Kidney (tissue), 13 donors: ENCODE measurements at regions not wholly inside any gene's neighbourhood (a gene's known extent, or its start where the extent isn't known, plus 50 kb on each side); places are given as distances from the start of the nearest gene placed in this dataset.

Experiments
- DNase-seq, 5 donors: peaks; one replicate each; pipeline ENCODE4 v3.0.0-alpha.2; 2013 to 2020
- FAIRE-seq: peaks from 2 replicates; lab custom pipeline; 2012; peaks lifted over from hg19 to GRCh38; lab: Jason Lieb, UNC
- H3K27ac ChIP-seq, 2 donors: one replicate each; pipeline ENCODE4 v1.7.0; 2013; ENCODE audit warnings: low read depth in 2 of 2, low read length in 2 of 2, inconsistent platforms in 1 of 2
- H3K27me3 ChIP-seq: one replicate; pipeline ENCODE4 v1.7.1; 2013; ENCODE audit warnings: low read length, inconsistent platforms; ENCODE audit not compliant: control insufficient read depth, insufficient read depth
- H3K36me3 ChIP-seq, 3 donors: one replicate each; pipeline versions ENCODE4 v1.7.0 to v1.7.1; 2013; ENCODE audit warnings: low read length in 3 of 3, control low read depth in 1 of 3, inconsistent platforms in 1 of 3; ENCODE audit not compliant: insufficient read depth in 3 of 3, control insufficient read depth in 2 of 3
- H3K4me1 ChIP-seq, 3 donors: one replicate each; pipeline versions ENCODE4 v1.7.0 to v1.7.1; 2013; ENCODE audit warnings: low read length in 3 of 3, inconsistent platforms in 1 of 3, low read depth in 1 of 3; ENCODE audit not compliant: control insufficient read depth in 2 of 3, insufficient read depth in 2 of 3
- H3K4me3 ChIP-seq, 3 donors: one replicate each; pipeline versions ENCODE4 v1.7.0 to v1.8.1; 2013; ENCODE audit warnings: low read length in 3 of 3, control low read depth in 1 of 3, inconsistent platforms in 1 of 3
- H3K9ac ChIP-seq, 3 donors: one replicate each; pipeline versions ENCODE4 v1.7.0 to v1.7.1; 2013; ENCODE audit warnings: low read length in 3 of 3, control low read depth in 1 of 3, inconsistent platforms in 1 of 3
- H3K9me3 ChIP-seq, 3 donors: one replicate each; pipeline versions ENCODE4 v1.7.0 to v1.7.1; 2013; ENCODE audit warnings: low read length in 3 of 3, control low read depth in 1 of 3, inconsistent platforms in 1 of 3; ENCODE audit not compliant: control insufficient read depth in 2 of 3, insufficient read depth in 1 of 3
- CTCF ChIP-seq: IDR thresholded peaks from 3 replicates; pipeline ENCODE4 v1.5.1; 2012; ENCODE audit warnings: mild to moderate bottlenecking, moderate library complexity, borderline replicate concordance; ENCODE audit not compliant: insufficient read depth; ENCODE audit errors: extremely low read depth
- intact Hi-C: fragments of 100-400 bp; cut with DNase I; formaldehyde crosslinking; loops from one replicate; pipeline ENCODE4 v1.11.1; 2022
- donor health status: control.
- donor health status: control.
- donor health status: control.
- donor health status: control.
- donor health status: control.
- donor health status: DM: yes; HTN: yes; CAD: no.
- donor health status: Normal renal cell carcinoma (clear cell type).

- H3K9ac ChIP-seq, result no peak overlapping the region
- no peak overlapping the region for H3K4me3 ChIP-seq
- no peak for TF ChIP-seq CTCF
- FAIRE-seq, result no peak
- DNase-seq, result peak in 4 of 5 donors; percentile 42 to 56 (median 50)
- intact Hi-C loops, result no loop called here
- H3K27ac ChIP-seq, result no peak overlapping the region
- no peaks in the 10 kb centered on the region for H3K36me3 ChIP-seq
- H3K4me1 ChIP-seq, result no peaks in the 10 kb centered on the region
- no peaks in the 10 kb centered on the region for H3K9me3 ChIP-seq
- no peaks in the 10 kb centered on the region for H3K27me3 ChIP-seq
Observed at GRCh38 chr1:34328281-34328799, 151.6 kb downstream of the C1orf94 start.

GRCh38 chr1:34330061-34330460 is 153.4 kb downstream of the C1orf94 start:
- no peak overlapping the region for H3K4me3 ChIP-seq
- H3K4me1 ChIP-seq, result no peaks in the 10 kb centered on the region
- no peaks in the 10 kb centered on the region for H3K27me3 ChIP-seq
- no peak overlapping the region for H3K27ac ChIP-seq
- no peak for TF ChIP-seq CTCF
- no peak for DNase-seq
- H3K36me3 ChIP-seq, result no peaks in the 10 kb centered on the region
- no peak for FAIRE-seq
- intact Hi-C loops, result no loop called here
- H3K9me3 ChIP-seq, result no peaks in the 10 kb centered on the region
- H3K9ac ChIP-seq, result no peak overlapping the region

- Histone ChIP-seq H3K4me3 (no peak overlapping the region), H3K27ac (no peak overlapping the region), H3K4me1 (no peaks in the 10 kb centered on the region), H3K27me3 (no peaks in the 10 kb centered on the region), H3K36me3 (no peaks in the 10 kb centered on the region), H3K9me3 (no peaks in the 10 kb centered on the region), H3K9ac (no peak overlapping the region)
- FAIRE-seq, result no peak
- DNase-seq, result no peak
- TF ChIP-seq CTCF, result no peak
- intact Hi-C loops, result no loop called here
Observed at GRCh38 chr1:34331020-34331926, 154.6 kb downstream of the C1orf94 start.
